AG04449 (cell line): ENCODE measurements at regions not wholly inside any gene's neighbourhood (a gene's known extent, or its start where the extent isn't known, plus 50 kb on each side); places are given as distances from the start of the nearest gene placed in this dataset.

Experiments used
- CTCF ChIA-PET: fragments of 350-600 bp; formaldehyde crosslinking; extraction: SDS; loops from one replicate; lab custom pipeline; 2021; ENCODE audit warnings: antibody characterized with exemption; lab: Yijun Ruan, JAX
- POLR2A ChIA-PET: fragments of 400-600, 350-600 bp; formaldehyde crosslinking; extraction: SDS; loops from one replicate; lab custom pipeline; 2020; ENCODE audit warnings: antibody characterized with exemption, inconsistent platforms; lab: Yijun Ruan, JAX
- DNase-seq: peaks from one replicate; pipeline ENCODE4 v3.0.0-alpha.2; 2010; ENCODE audit warnings: low read depth, low spot score
- H3K4me3 ChIP-seq: 2 replicates; pipeline ENCODE4 v1.5.1; 2011; ENCODE audit warnings: low read depth, mild to moderate bottlenecking, control low read depth, low read length
- TF ChIP-seq, protein P1 (sequence below): IDR thresholded peaks from one replicate; pipeline ENCODE4 v1.5.1; 2011; ENCODE audit warnings: mild to moderate bottlenecking, moderate library complexity, low read length, control low read depth, inconsistent platforms; ENCODE audit not compliant: insufficient read depth; ENCODE audit errors: missing control alignments

DNA sequence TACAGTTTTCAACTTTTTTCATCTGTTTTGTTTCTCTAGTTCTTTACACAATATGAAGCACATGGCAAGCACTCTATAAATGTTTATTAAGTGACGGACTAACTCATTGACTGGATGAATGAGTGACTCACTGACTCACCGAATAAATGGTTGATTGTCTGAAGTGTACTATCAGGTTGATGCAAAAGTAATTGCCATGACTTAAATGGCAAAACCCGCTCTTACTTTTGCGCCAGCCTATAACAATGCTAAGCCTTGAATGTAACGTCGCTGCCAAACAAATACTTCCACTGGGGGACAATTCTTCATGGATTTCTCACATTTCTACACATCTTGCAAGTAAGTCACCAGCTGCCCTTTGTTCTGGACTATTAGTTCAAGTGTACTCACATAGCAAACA lies 109.0 kb upstream of the KCTD3 start:
- DNase-seq = no peak
- ChIA-PET CTCF (interaction anchor here (1.3 kb wide), 1 partner anchor 14 kb away, joined by 5 read pairs; no protein-coding TSS in a partner anchor), POLR2A (no interaction called here)
- TF ChIP-seq, protein P1, sequence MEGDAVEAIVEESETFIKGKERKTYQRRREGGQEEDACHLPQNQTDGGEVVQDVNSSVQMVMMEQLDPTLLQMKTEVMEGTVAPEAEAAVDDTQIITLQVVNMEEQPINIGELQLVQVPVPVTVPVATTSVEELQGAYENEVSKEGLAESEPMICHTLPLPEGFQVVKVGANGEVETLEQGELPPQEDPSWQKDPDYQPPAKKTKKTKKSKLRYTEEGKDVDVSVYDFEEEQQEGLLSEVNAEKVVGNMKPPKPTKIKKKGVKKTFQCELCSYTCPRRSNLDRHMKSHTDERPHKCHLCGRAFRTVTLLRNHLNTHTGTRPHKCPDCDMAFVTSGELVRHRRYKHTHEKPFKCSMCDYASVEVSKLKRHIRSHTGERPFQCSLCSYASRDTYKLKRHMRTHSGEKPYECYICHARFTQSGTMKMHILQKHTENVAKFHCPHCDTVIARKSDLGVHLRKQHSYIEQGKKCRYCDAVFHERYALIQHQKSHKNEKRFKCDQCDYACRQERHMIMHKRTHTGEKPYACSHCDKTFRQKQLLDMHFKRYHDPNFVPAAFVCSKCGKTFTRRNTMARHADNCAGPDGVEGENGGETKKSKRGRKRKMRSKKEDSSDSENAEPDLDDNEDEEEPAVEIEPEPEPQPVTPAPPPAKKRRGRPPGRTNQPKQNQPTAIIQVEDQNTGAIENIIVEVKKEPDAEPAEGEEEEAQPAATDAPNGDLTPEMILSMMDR = no peak
- H3K4me3 ChIP-seq = no peak overlapping the region

DNA sequence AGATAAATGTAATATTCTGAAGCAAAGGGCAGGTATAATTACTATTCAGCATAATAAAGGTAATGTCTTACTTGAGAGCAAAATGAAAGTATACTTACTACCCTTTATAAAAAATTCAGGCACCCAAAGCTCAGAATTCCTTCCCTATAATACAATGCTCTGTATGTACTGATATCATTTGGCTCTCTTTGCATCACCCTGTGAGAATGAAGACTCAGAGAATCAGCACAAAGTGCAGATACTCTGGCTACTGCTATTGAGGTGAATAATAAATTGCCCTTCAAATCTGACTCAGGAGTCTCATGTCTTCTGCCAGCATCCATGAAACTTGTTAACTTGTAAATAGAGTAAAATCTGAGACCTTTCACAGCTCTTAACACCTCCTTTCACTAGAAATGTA lies 108.5 kb upstream of the KCTD3 start:
- H3K4me3 ChIP-seq = no peak overlapping the region
- ChIA-PET CTCF (interaction anchor here (1.3 kb wide), 1 partner anchor 15 kb away, joined by 5 read pairs; no protein-coding TSS in a partner anchor), POLR2A (no interaction called here)
- DNase-seq = no peak
- TF ChIP-seq, protein P1 = no peak

DNA sequence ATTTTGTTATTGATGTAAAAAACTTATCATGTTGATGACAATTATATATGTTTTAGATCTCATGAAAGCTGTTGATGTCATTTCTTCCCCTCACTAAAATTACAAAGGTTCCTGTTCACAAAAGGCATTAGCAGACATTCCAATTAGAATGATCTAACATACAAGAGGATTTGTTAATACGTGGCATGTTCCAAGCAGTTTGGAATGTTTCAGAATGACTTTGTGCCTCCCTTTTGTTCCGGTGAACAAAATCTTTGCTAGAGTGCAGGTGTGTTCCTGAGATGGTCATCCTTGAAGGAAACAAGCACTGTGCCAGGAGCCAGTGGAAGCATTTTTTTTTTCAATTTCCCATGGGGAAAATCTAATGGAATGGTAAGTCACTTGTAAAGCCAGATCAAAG lies 108.0 kb upstream of the KCTD3 start:
- ChIA-PET CTCF (interaction anchor here (1.3 kb wide), 1 partner anchor 15 kb away, joined by 5 read pairs; no protein-coding TSS in a partner anchor), POLR2A (no interaction called here)
- no peak for DNase-seq
- H3K4me3 ChIP-seq = no peak overlapping the region
- TF ChIP-seq, protein P1 = no peak

DNA sequence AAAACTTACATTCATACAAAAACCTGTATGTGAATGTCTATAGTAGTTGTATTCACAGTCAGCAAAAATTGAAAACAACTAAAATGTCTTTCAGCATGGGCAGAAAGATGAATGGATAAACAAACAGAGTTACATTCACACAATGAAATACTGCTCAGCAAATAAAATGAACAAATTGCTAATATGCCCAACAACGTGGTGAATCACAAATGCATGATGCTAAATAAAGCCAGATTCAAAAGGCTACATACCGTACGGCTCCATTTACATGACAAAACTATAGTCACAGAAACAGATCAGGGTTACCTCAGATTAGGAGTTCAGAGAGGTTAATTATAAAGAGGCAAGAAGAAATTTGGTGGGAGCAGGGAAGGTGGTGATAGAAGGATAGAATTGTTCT lies 100.7 kb upstream of the KCTD3 start:
- TF ChIP-seq, protein P1 = no peak
- POLR2A ChIA-PET = no interaction called here
- H3K4me3 ChIP-seq = no peak overlapping the region
- no peak for DNase-seq
- CTCF ChIA-PET = no interaction called here

DNA sequence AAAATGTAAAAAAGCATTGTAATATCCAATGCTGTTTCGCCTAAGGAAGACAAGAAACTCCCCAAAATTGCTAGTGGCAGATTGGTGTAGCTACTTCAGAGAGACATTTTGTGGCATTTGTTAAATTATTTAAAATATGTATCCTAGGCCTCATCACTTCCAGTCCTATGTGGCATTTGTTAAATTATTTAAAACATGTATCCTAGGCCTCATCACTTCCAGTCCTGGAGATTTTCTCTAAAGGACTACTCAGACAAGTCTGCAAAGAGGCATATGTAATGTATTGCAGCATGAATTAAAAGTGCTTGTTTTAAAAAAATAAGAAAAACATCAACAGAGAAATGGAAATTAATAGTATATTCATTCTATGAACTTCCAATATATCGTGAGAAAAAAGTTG lies 95.6 kb upstream of the KCTD3 start:
- POLR2A ChIA-PET = no interaction called here

DNA sequence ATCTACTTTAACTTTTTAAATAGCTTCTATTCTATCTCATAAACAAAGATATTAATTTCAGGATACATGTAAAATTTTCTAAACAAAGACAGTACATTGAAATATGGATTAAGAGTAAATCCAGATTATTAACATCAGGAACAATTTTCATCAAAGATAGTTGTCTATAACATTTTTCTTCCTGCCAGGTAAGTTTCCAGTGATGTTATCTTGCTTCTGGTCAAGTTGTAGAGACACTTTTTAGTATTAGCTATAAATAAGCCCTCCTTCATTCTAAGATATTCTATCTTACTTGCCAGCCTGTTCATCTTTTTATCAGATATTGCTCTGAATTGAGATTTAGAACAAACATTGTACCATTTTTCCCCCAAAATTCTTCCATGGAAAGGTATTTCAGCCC lies 94.4 kb upstream of the KCTD3 start:
- no peak for DNase-seq
- CTCF ChIA-PET = no interaction called here
- POLR2A ChIA-PET = no interaction called here
- TF ChIP-seq, protein P1 = no peak
- H3K4me3 ChIP-seq = no peak overlapping the region

More for the DNA sequence above, 95.6 kb upstream of the KCTD3 start:
- DNase-seq = no peak
- no peak overlapping the region for H3K4me3 ChIP-seq
- CTCF ChIA-PET = no interaction called here
- TF ChIP-seq, protein P1 = no peak
